K562 (cell line): ENCODE measurements at regions not wholly inside any gene's neighbourhood (a gene's known extent, or its start where the extent isn't known, plus 50 kb on each side); places are given as distances from the start of the nearest gene placed in this dataset.

Experiments
- ATAC-seq: fragments of 200-7000 bp; cut with Tn5 transposase; 3 replicates; pipeline ENCODE4 v1.9.1; 2020; ENCODE audit warnings: moderate library complexity
- BruUV-seq: library from RNA; stranded (reverse); fragments of 400-500 nt; replicated peaks from 2 replicates; lab custom pipeline; 2021; lab: Mats Ljungman, UMichigan
- CTCF ChIA-PET: fragments of 300-600 bp; formaldehyde crosslinking; extraction: SDS; loops from one replicate; lab custom pipeline; 2021; ENCODE audit warnings: low intra/inter-chr PET ratio; lab: Yijun Ruan, JAX
- POLR2A ChIA-PET: fragments of 300-600, 350-650 bp; sonication (Branson Sonifier 250); formaldehyde crosslinking; extraction: SDS; loops from one replicate; lab custom pipeline; 2021; ENCODE audit warnings: antibody characterized with exemption, inconsistent platforms; lab: Yijun Ruan, JAX
- DNase-seq, 4 experiments: peaks; one replicate each; pipeline versions ENCODE4 v3.0.0 to v3.0.0-alpha.2; 2011 to 2018; ENCODE audit warnings: low spot score in 3 of 4, mixed read lengths in 3 of 4; ENCODE audit errors: extremely low read depth in 1 of 4
- FAIRE-seq: peaks from 2 replicates; lab custom pipeline; 2011; peaks lifted over from hg19 to GRCh38; lab: Jason Lieb, UNC
- H2AFZ ChIP-seq: 2 replicates; pipeline ENCODE4 v1.6.0; 2011; ENCODE audit warnings: low read depth, low read length, control low read depth, inconsistent platforms
- H3K27ac ChIP-seq: fragments of 200-600 bp; 3 replicates; pipeline ENCODE4 v1.8.0; 2011; ENCODE audit warnings: low read depth, mild to moderate bottlenecking, control low read depth, inconsistent platforms, low read length, moderate library complexity, mixed read lengths; ENCODE audit errors: extremely low read depth
- H3K27me3 ChIP-seq, 2 experiments: fragments of 300-600 bp in 1 of 2; 2 replicates in 1 of 2; 3 replicates in 1 of 2; pipeline versions ENCODE4 v1.6.0 to v1.8.0; 2011; ENCODE audit warnings: inconsistent platforms in 2 of 2, low read length in 2 of 2, mild to moderate bottlenecking in 1 of 2, mixed read lengths in 1 of 2, moderate library complexity in 1 of 2; ENCODE audit not compliant: control insufficient read depth in 2 of 2, insufficient read depth in 2 of 2
- H3K36me3 ChIP-seq: fragments of 300-600 bp; 3 replicates; pipeline ENCODE4 v1.8.0; 2011; ENCODE audit warnings: mild to moderate bottlenecking, low read length, inconsistent platforms; ENCODE audit not compliant: control insufficient read depth, insufficient read depth
- H3K4me1 ChIP-seq, 2 experiments: fragments of 200-600 bp in 1 of 2; replicated peaks in 1 of 2; 2 replicates in 1 of 2; 3 replicates in 1 of 2; pipeline versions ENCODE4 v1.5.1 to v1.8.0; 2011; ENCODE audit warnings: inconsistent platforms in 2 of 2, low read length in 2 of 2, mild to moderate bottlenecking in 1 of 2, mixed read lengths in 1 of 2, moderate library complexity in 1 of 2; ENCODE audit not compliant: control insufficient read depth in 2 of 2, insufficient read depth in 2 of 2
- H3K4me2 ChIP-seq: 2 replicates; pipeline ENCODE4 v1.6.1; 2011; ENCODE audit warnings: low read length, control low read depth, inconsistent platforms, mixed read lengths; ENCODE audit not compliant: insufficient read depth
- H3K4me3 ChIP-seq: fragments of 200-600 bp; sonication (generic), shearing (Covaris generic); 2 replicates; pipeline ENCODE4 v1.5.1; 2016; ENCODE audit warnings: control low read depth, inconsistent platforms
- H3K79me2 ChIP-seq: fragments of 200-600 bp; 3 replicates; pipeline ENCODE4 v1.8.0; 2011; ENCODE audit warnings: low read length, inconsistent platforms; ENCODE audit not compliant: control insufficient read depth, insufficient read depth
- H3K9ac ChIP-seq, 2 experiments: 2 replicates each; pipeline versions ENCODE4 v1.6.0 to v1.6.1; 2011; ENCODE audit warnings: low read depth in 2 of 2, low read length in 2 of 2, control low read depth in 1 of 2, inconsistent platforms in 1 of 2, mild to moderate bottlenecking in 1 of 2, mixed read lengths in 1 of 2; ENCODE audit not compliant: insufficient read depth in 1 of 2
- H3K9me1 ChIP-seq: one replicate; pipeline ENCODE4 v1.6.0; 2011; ENCODE audit warnings: inconsistent platforms, mild to moderate bottlenecking, low read length, moderate library complexity; ENCODE audit not compliant: control insufficient read depth, insufficient read depth
- H3K9me3 ChIP-seq: replicated peaks from 2 replicates; pipeline ENCODE4 v1.5.1; 2011; ENCODE audit warnings: low read depth, low read length, inconsistent platforms; ENCODE audit not compliant: control insufficient read depth, insufficient read depth
- H4K20me1 ChIP-seq: replicated peaks from 2 replicates; pipeline ENCODE4 v1.6.1; 2011; ENCODE audit warnings: low read length, inconsistent platforms, mixed read lengths; ENCODE audit not compliant: control insufficient read depth, insufficient read depth
- CXXC5 ChIP-seq: fragments of 250-450 bp; sonication (Bioruptor Pico); IDR thresholded peaks from 2 replicates; pipeline ENCODE4 v1.8.0; 2022; ENCODE audit warnings: inconsistent platforms, mild to moderate bottlenecking, moderate library complexity
- GTF2F1 ChIP-seq: IDR thresholded peaks from 2 replicates; pipeline ENCODE4 v1.6.1; 2011; ENCODE audit warnings: low read depth, low read length, improper control_type of control experiment
- KDM2B ChIP-seq: fragments of 250-450 bp; sonication (Bioruptor Pico); IDR thresholded peaks from 2 replicates; pipeline ENCODE4 v1.8.0; 2021; ENCODE audit warnings: mild to moderate bottlenecking, moderate library complexity
- TRIM25 ChIP-seq: fragments of 450-650 bp; IDR thresholded peaks from 2 replicates; pipeline ENCODE4 v1.7.0; 2016; ENCODE audit warnings: borderline replicate concordance
- ZKSCAN8 ChIP-seq: fragments of 200-800 bp; sonication (Bioruptor generic); IDR thresholded peaks from 2 replicates; pipeline ENCODE4 v1.6.1; 2016; ENCODE audit warnings: missing genetic modification characterization, missing compliant biosample characterization
- ZNF407 ChIP-seq: fragments of 450-650 bp; IDR thresholded peaks from 2 replicates; pipeline ENCODE4 v1.6.1; 2016; ENCODE audit warnings: low read depth
- ZNF592 ChIP-seq: fragments of 450-650 bp; IDR thresholded peaks from 2 replicates; pipeline ENCODE4 v1.6.1; 2017; ENCODE audit warnings: antibody characterized with exemption, mild to moderate bottlenecking
- ZNF695 ChIP-seq: fragments of 450-650 bp; formaldehyde crosslinking; IDR thresholded peaks from 2 replicates; pipeline ENCODE4 v1.4.0; 2020; ENCODE audit warnings: mild to moderate bottlenecking, moderate library complexity
- in situ Hi-C: fragments of 300-500 bp; cut with MboI; formaldehyde crosslinking; loops from 4 replicates; pipeline ENCODE4 v1.15.0; 2018; ENCODE audit warnings: inconsistent platforms, mixed read lengths
- intact Hi-C: fragments of 100-400 bp; cut with micrococcal nuclease; formaldehyde crosslinking; loops from 2 replicates; pipeline ENCODE4 v1.14.2; 2022

- ATAC-seq: no peak
- Histone ChIP-seq H3K9me3 (no peaks in the 10 kb centered on the region), H3K4me1 (no peaks in the 10 kb centered on the region), H3K4me3 (no peak overlapping the region), H3K79me2 (no peaks in the 10 kb centered on the region), H2AFZ (no peak overlapping the region), H3K27ac (no peak overlapping the region), H3K36me3 (no peaks in the 10 kb centered on the region), H3K4me2 (no peak overlapping the region), H3K27me3 (no peaks in the 10 kb centered on the region), H4K20me1 (no peaks in the 10 kb centered on the region), H3K9me1 (no peaks in the 10 kb centered on the region), H3K9ac (no peak overlapping the region)
- BruUV-seq: no TSS peak
- intact Hi-C loops (no loop called here), in situ Hi-C loops (no loop called here)
- ChIA-PET POLR2A (no interaction called here), CTCF (no interaction called here)
- DNase-seq: no peak
- no peak for FAIRE-seq
- TF ChIP-seq ZKSCAN8 (CRISPR knock-in tag) (no peak), TRIM25 (no peak), KDM2B (CRISPR knock-in tag) (no peak), ZNF592 (no peak), ZNF407 (no peak), GTF2F1 (no peak), ZNF695 (CRISPR knock-in tag) (no peak), CXXC5 (CRISPR knock-in tag) (no peak)
Observed at GRCh38 chr2:57182916-57183315, 863.7 kb upstream of the VRK2 start.
